ENCODE measurements at regions not wholly inside any gene's neighbourhood (a gene's known extent, or its start where the extent isn't known, plus 50 kb on each side); places are given as distances from the start of the nearest gene placed in this dataset.

- peaks cover 6% of the 10 kb centered on the region for H3K36me3 Mint-ChIP-seq
- no peaks in the 10 kb centered on the region for H3K36me3 ChIP-seq (ENCODE audit: control insufficient read depth, insufficient read depth, low read length)
- H3K9me3 Mint-ChIP-seq: peaks cover 7 to 13% of the 10 kb centered on the region in 2 donors
- no peaks in the 10 kb centered on the region for H3K4me1 Mint-ChIP-seq
- H3K27ac Mint-ChIP-seq: no peak overlapping the region
- H3K4me3 ChIP-seq (ENCODE audit: low read length): no peak overlapping the region
- H3K4me3 Mint-ChIP-seq: no peak overlapping the region
- no peak overlapping the region for H3K27ac ChIP-seq (ENCODE audit: low read length)
- DNase-seq (no peak), ATAC-seq (no peak)
- no peak for TF ChIP-seq CTCF (IDR thresholded peaks at IDR 0.05)
- no peaks in the 10 kb centered on the region for H3K4me1 ChIP-seq (ENCODE audit: control insufficient read depth, insufficient read depth, low read length)
- H3K27me3 Mint-ChIP-seq (ENCODE audit: low read depth in 2 of 2): no peaks in the 10 kb centered on the region
- intact Hi-C loops (cut with micrococcal nuclease): no loop called here
- no peaks in the 10 kb centered on the region for H3K27me3 ChIP-seq (ENCODE audit: control insufficient read depth, insufficient read depth, low read length)
- WGBS (ENCODE audit: insufficient coverage): 96% methylated on average over 9 of the region's 11 CpGs
- peaks cover 3% of the 10 kb centered on the region for H3K9me3 ChIP-seq (ENCODE audit: control insufficient read depth, insufficient read depth, low read length)
Measured at GRCh38 chr5:17359451-17360011, 138.5 kb upstream of the TAF11L2 start.

- Histone ChIP-seq H3K27ac (ENCODE audit: low read length) (no peak overlapping the region), H3K36me3 (ENCODE audit: control insufficient read depth, insufficient read depth, low read length) (no peaks in the 10 kb centered on the region), H3K4me3 (ENCODE audit: low read length) (no peak overlapping the region), H3K4me1 (ENCODE audit: control insufficient read depth, insufficient read depth, low read length) (no peaks in the 10 kb centered on the region), H3K9me3 (ENCODE audit: control insufficient read depth, insufficient read depth, low read length) (peaks cover 3% of the 10 kb centered on the region), H3K27me3 (ENCODE audit: control insufficient read depth, insufficient read depth, low read length) (no peaks in the 10 kb centered on the region)
- no peak for ATAC-seq
- H3K4me3 Mint-ChIP-seq: no peak overlapping the region
- H3K36me3 Mint-ChIP-seq: peaks cover 6% of the 10 kb centered on the region
- peaks cover 11 to 16% of the 10 kb centered on the region in 2 donors for H3K9me3 Mint-ChIP-seq
- H3K4me1 Mint-ChIP-seq: no peaks in the 10 kb centered on the region
- 95% methylated on average over 6 of the region's 6 CpGs for WGBS (ENCODE audit: insufficient coverage)
- DNase-seq: no peak
- H3K27me3 Mint-ChIP-seq (ENCODE audit: low read depth in 2 of 2): no peaks in the 10 kb centered on the region
- intact Hi-C loops (cut with micrococcal nuclease): no loop called here
- no peak overlapping the region for H3K27ac Mint-ChIP-seq
- TF ChIP-seq CTCF (IDR thresholded peaks at IDR 0.05): no peak
Measured at GRCh38 chr5:17360879-17361278, 137.2 kb upstream of the TAF11L2 start.

- ATAC-seq: no peak
Measured at GRCh38 chr5:17361331-17361730, 136.7 kb upstream of the TAF11L2 start.

More at GRCh38 chr5:17361331-17361730, 136.7 kb upstream of the TAF11L2 start:
- H3K36me3 ChIP-seq (ENCODE audit: control insufficient read depth, insufficient read depth, low read length): no peaks in the 10 kb centered on the region
- Mint-ChIP-seq H3K27me3 (ENCODE audit: low read depth in 2 of 2) (no peaks in the 10 kb centered on the region), H3K4me3 (no peak overlapping the region), H3K27ac (no peak overlapping the region), H3K4me1 (no peaks in the 10 kb centered on the region), H3K36me3 (peaks cover 6% of the 10 kb centered on the region), H3K9me3 (peaks cover 14 to 18% of the 10 kb centered on the region in 2 donors)
- no peak for DNase-seq
- peaks cover 3% of the 10 kb centered on the region for H3K9me3 ChIP-seq (ENCODE audit: control insufficient read depth, insufficient read depth, low read length)
- intact Hi-C loops (cut with micrococcal nuclease): no loop called here
- H3K4me1 ChIP-seq (ENCODE audit: control insufficient read depth, insufficient read depth, low read length): no peaks in the 10 kb centered on the region
- WGBS (ENCODE audit: insufficient coverage): 75% methylated on average over 4 of the region's 4 CpGs
- no peak overlapping the region for H3K4me3 ChIP-seq (ENCODE audit: low read length)
- H3K27ac ChIP-seq (ENCODE audit: low read length): no peak overlapping the region
- no peak for TF ChIP-seq CTCF (IDR thresholded peaks at IDR 0.05)
- H3K27me3 ChIP-seq (ENCODE audit: control insufficient read depth, insufficient read depth, low read length): no peaks in the 10 kb centered on the region
